MCF 10A (cell line): ENCODE measurements at regions not wholly inside any gene's neighbourhood (a gene's known extent, or its start where the extent isn't known, plus 50 kb on each side); places are given as distances from the start of the nearest gene placed in this dataset.

Experiments used
- BruUV-seq: library from RNA; stranded (reverse); fragments of 400-500 nt; replicated peaks from 2 replicates; lab custom pipeline; 2021; lab: Mats Ljungman, UMichigan
- CTCF ChIA-PET: fragments of 300-600 bp; sonication (Branson Sonifier 250); formaldehyde crosslinking; extraction: SDS; loops from one replicate; lab custom pipeline; 2021; ENCODE audit warnings: antibody characterized with exemption, inconsistent platforms; lab: Yijun Ruan, JAX
- POLR2A ChIA-PET: fragments of 300-600, 350-650 bp; sonication (Branson Sonifier 250); formaldehyde crosslinking; extraction: SDS; loops from one replicate; lab custom pipeline; 2020; ENCODE audit warnings: antibody characterized with exemption, inconsistent platforms; lab: Yijun Ruan, JAX
- DNase-seq: peaks from one replicate; pipeline ENCODE4 v3.0.0-alpha.2; 2018; ENCODE audit not compliant: unreplicated experiment
- H3K27ac Mint-ChIP-seq: one replicate; pipeline ENCODE4 v1.8.0; 2022; ENCODE audit warnings: mild to moderate bottlenecking, low read depth, mixed read lengths; ENCODE audit not compliant: unreplicated experiment
- H3K27me3 Mint-ChIP-seq: one replicate; pipeline ENCODE4 v1.8.0; 2022; ENCODE audit warnings: mixed read lengths; ENCODE audit not compliant: insufficient read depth, unreplicated experiment
- H3K36me3 Mint-ChIP-seq: one replicate; pipeline ENCODE4 v1.8.0; 2022; ENCODE audit warnings: mild to moderate bottlenecking, moderate library complexity, mixed read lengths; ENCODE audit not compliant: insufficient read depth, unreplicated experiment
- H3K4me1 Mint-ChIP-seq: one replicate; pipeline ENCODE4 v1.8.0; 2022; ENCODE audit warnings: mixed read lengths; ENCODE audit not compliant: insufficient read depth, unreplicated experiment
- H3K4me3 Mint-ChIP-seq: one replicate; pipeline ENCODE4 v1.8.0; 2022; ENCODE audit warnings: mild to moderate bottlenecking, moderate library complexity, mixed read lengths; ENCODE audit not compliant: unreplicated experiment
- H3K9me3 Mint-ChIP-seq: one replicate; pipeline ENCODE4 v1.8.0; 2022; ENCODE audit warnings: mixed read lengths; ENCODE audit not compliant: unreplicated experiment
- intact Hi-C: fragments of 100-400 bp; cut with micrococcal nuclease; formaldehyde crosslinking; loops from 2 replicates; pipeline ENCODE4 v1.14.1; 2022
- TF ChIP-seq, protein P1 (sequence below): fragments of 200-600 bp; IDR thresholded peaks from one replicate; pipeline ENCODE4 v1.8.0; 2022; ENCODE audit warnings: antibody characterized with exemption, mild to moderate bottlenecking; ENCODE audit not compliant: unreplicated experiment

DNA sequence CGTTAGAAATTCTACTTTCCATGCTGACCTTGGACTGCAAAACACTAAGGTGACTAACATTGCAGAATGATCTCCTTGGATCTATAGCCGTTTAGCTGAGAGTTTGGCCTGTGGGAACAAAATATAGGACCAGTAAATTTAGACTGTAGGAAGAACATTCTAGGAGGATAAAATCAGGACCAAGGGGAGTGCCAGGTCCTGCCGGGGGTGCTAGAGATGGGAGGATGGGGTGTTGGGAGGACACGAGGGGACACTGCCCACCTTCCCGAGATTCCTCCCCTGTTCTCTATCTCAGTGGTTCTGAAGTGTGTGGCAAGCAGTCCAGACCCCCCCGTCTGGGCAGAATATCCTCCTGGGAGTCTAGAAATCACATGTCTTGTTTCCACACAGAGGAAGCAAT is 445.2 kb downstream of the ZSWIM6 start:
- Mint-ChIP-seq H3K9me3 (no peaks in the 10 kb centered on the region), H3K36me3 (no peaks in the 10 kb centered on the region), H3K4me1 (no peaks in the 10 kb centered on the region), H3K27ac (no peak overlapping the region), H3K4me3 (no peak overlapping the region), H3K27me3 (peaks cover 16% of the 10 kb centered on the region)
- TF ChIP-seq, protein P1, sequence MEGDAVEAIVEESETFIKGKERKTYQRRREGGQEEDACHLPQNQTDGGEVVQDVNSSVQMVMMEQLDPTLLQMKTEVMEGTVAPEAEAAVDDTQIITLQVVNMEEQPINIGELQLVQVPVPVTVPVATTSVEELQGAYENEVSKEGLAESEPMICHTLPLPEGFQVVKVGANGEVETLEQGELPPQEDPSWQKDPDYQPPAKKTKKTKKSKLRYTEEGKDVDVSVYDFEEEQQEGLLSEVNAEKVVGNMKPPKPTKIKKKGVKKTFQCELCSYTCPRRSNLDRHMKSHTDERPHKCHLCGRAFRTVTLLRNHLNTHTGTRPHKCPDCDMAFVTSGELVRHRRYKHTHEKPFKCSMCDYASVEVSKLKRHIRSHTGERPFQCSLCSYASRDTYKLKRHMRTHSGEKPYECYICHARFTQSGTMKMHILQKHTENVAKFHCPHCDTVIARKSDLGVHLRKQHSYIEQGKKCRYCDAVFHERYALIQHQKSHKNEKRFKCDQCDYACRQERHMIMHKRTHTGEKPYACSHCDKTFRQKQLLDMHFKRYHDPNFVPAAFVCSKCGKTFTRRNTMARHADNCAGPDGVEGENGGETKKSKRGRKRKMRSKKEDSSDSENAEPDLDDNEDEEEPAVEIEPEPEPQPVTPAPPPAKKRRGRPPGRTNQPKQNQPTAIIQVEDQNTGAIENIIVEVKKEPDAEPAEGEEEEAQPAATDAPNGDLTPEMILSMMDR, result no peak
- CTCF ChIA-PET, result no interaction called here
- intact Hi-C loops, result no loop called here
- POLR2A ChIA-PET, result no interaction called here
- no TSS peak for BruUV-seq
- DNase-seq, result no peak

DNA sequence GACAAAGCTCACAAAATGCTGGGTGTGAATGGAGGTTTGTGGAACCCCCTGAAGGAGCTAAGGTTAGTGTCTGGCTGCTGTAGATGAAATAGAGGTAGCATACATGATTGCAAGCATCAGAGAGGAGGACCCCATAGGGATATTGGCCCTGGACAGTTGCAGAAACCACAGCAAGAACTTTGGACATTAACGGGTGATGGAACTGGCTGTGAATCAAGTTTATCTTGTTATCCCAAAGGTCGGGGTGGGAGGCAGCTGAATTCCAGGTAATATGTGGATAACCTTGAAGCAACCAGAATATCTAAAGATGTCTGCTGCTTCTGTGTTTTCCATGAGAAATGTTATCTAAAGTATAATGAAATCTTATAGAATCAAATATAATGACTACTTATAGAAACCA is 447.7 kb downstream of the ZSWIM6 start:
- POLR2A ChIA-PET, result no interaction called here
- no peaks in the 10 kb centered on the region for H3K36me3 Mint-ChIP-seq

DNA sequence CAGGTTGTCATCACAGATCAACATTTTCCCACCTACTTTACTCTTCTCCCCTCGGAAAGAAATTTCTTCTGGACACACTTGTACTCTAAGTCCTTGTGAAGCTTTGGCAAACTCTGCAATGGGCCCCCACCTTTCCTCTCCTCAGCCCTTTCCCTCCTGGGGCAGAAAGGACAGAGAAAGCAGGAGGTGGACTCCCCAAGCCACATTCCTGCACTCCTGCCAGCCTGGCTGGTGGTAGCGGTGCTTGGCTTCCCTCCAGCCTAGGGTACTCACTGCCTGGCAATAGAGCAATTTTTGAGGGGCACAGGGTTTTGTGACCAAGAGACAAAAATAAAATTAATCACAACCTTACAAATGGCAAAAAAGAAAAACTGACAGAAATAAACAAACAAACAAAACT is 451.4 kb downstream of the ZSWIM6 start:
- DNase-seq, result no peak
- CTCF ChIA-PET, result no interaction called here

More for the DNA sequence above, 447.7 kb downstream of the ZSWIM6 start:
- Mint-ChIP-seq H3K27ac (no peak overlapping the region), H3K27me3 (peaks cover 9% of the 10 kb centered on the region), H3K4me1 (no peaks in the 10 kb centered on the region), H3K4me3 (no peak overlapping the region), H3K9me3 (no peaks in the 10 kb centered on the region)
- DNase-seq, result no peak
- intact Hi-C loops, result no loop called here
- TF ChIP-seq, protein P1, result no peak
- no TSS peak for BruUV-seq
- CTCF ChIA-PET, result no interaction called here

DNA sequence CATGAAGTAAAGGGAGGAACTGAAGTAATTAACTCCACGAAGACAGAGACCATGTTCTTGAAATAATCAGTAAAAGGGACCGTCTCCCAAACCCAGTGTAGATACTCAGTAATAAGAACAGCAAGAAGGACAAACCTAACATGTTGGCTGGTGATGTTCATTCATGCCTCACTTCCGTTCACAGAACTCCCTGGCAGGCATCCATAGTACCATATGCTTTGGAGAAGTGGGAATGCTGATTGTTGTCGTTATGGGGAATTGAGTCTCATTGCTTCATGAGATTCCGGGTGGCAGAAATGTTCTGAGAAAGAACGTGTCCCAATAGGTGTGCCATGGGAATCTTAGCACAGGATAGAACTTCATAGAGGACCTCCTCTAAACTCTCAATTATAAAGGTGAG is 452.3 kb downstream of the ZSWIM6 start:
- Mint-ChIP-seq H3K9me3 (no peaks in the 10 kb centered on the region), H3K36me3 (no peaks in the 10 kb centered on the region), H3K4me1 (no peaks in the 10 kb centered on the region), H3K4me3 (no peak overlapping the region), H3K27ac (no peak overlapping the region), H3K27me3 (no peaks in the 10 kb centered on the region)
- DNase-seq, result peak; percentile 2
- ChIA-PET CTCF (no interaction called here), POLR2A (no interaction called here)
- BruUV-seq, result no TSS peak
- TF ChIP-seq, protein P1, result no peak
- intact Hi-C loops, result no loop called here

More for the DNA sequence above, 451.4 kb downstream of the ZSWIM6 start:
- no TSS peak for BruUV-seq
- Mint-ChIP-seq H3K4me1 (no peaks in the 10 kb centered on the region), H3K4me3 (no peak overlapping the region), H3K27me3 (no peaks in the 10 kb centered on the region), H3K9me3 (no peaks in the 10 kb centered on the region), H3K36me3 (no peaks in the 10 kb centered on the region), H3K27ac (no peak overlapping the region)
- TF ChIP-seq, protein P1, result no peak
- POLR2A ChIA-PET, result no interaction called here
- intact Hi-C loops, result no loop called here
